Gastrocnemius medialis (tissue), 4 donors: ENCODE measurements at regions not wholly inside any gene's neighbourhood (a gene's known extent, or its start where the extent isn't known, plus 50 kb on each side); places are given as distances from the start of the nearest gene placed in this dataset.

Experiments
- ATAC-seq, 2 donors: fragments of 150-250 bp; one replicate each; pipeline ENCODE4 v1.9.1; 2016
- DNase-seq, 2 donors: peaks; one replicate each; pipeline ENCODE4 v3.0.0-alpha.2; 2019
- H3K27ac ChIP-seq, 4 donors: fragments of 200-600 bp; sonication (generic); 1 replicate in 1 of 4; 2 replicates in 3 of 4; pipeline ENCODE4 v1.5.1; 2016 to 2018; ENCODE audit warnings: mild to moderate bottlenecking in 2 of 4, moderate library complexity in 1 of 4
- H3K27me3 ChIP-seq, 3 donors: fragments of 200-600 bp; sonication (generic) in 2 of 3; 1 replicate in 1 of 3; 2 replicates in 2 of 3; pipeline versions ENCODE4 v1.5.1 to v1.6.0; 2016 to 2019; ENCODE audit warnings: mild to moderate bottlenecking in 1 of 3, moderate library complexity in 1 of 3
- H3K36me3 ChIP-seq, 2 donors: fragments of 200-600 bp; sonication (generic) in 1 of 2; one replicate each; pipeline ENCODE4 v1.5.1; 2017 to 2018
- H3K4me1 ChIP-seq, 2 donors: fragments of 200-600 bp; sonication (generic) in 1 of 2; one replicate each; pipeline ENCODE4 v1.5.1; 2016 to 2017; ENCODE audit warnings: mild to moderate bottlenecking in 2 of 2
- H3K4me3 ChIP-seq, 4 donors: fragments of 200-600 bp; sonication (generic) in 3 of 4; 1 replicate in 1 of 4; 2 replicates in 3 of 4; pipeline ENCODE4 v1.5.1; 2016 to 2019; ENCODE audit warnings: mild to moderate bottlenecking in 2 of 4
- H3K9me3 ChIP-seq, 3 donors: fragments of 200-600 bp; sonication (generic) in 2 of 3; 1 replicate in 1 of 3; 2 replicates in 2 of 3; pipeline ENCODE4 v1.5.1; 2016 to 2019
- CTCF ChIP-seq, 5 experiments: fragments of 450-650 bp in 3 of 5; fragments of 200-600 bp in 2 of 5; sonication (generic) in 2 of 5; IDR thresholded peaks in 4 of 5; conservative IDR thresholded peaks in 1 of 5; 1 replicate in 4 of 5; 2 replicates in 1 of 5; pipeline ENCODE4 v1.5.1; 2016 to 2019; ENCODE audit warnings: antibody characterized with exemption in 5 of 5, mild to moderate bottlenecking in 3 of 5, moderate library complexity in 3 of 5
- POLR2A ChIP-seq, 2 donors: fragments of 450-650 bp; IDR thresholded peaks; one replicate each; pipeline ENCODE4 v1.6.1; 2017; ENCODE audit warnings: antibody characterized with exemption in 2 of 2, mild to moderate bottlenecking in 2 of 2, moderate library complexity in 2 of 2
- in situ Hi-C, 4 donors: fragments of 200-750 bp; cut with MboI; loops; one replicate each; pipeline versions ENCODE4 v1.15.0 to v1.8.0; 2017; ENCODE audit warnings: low sequenced_read_pairs in 4 of 4
- intact Hi-C: fragments of 100-400 bp; cut with DNase I; formaldehyde crosslinking; loops from one replicate; pipeline ENCODE4 v1.15.1; 2023; ENCODE audit warnings: low total_unique reads

DNA sequence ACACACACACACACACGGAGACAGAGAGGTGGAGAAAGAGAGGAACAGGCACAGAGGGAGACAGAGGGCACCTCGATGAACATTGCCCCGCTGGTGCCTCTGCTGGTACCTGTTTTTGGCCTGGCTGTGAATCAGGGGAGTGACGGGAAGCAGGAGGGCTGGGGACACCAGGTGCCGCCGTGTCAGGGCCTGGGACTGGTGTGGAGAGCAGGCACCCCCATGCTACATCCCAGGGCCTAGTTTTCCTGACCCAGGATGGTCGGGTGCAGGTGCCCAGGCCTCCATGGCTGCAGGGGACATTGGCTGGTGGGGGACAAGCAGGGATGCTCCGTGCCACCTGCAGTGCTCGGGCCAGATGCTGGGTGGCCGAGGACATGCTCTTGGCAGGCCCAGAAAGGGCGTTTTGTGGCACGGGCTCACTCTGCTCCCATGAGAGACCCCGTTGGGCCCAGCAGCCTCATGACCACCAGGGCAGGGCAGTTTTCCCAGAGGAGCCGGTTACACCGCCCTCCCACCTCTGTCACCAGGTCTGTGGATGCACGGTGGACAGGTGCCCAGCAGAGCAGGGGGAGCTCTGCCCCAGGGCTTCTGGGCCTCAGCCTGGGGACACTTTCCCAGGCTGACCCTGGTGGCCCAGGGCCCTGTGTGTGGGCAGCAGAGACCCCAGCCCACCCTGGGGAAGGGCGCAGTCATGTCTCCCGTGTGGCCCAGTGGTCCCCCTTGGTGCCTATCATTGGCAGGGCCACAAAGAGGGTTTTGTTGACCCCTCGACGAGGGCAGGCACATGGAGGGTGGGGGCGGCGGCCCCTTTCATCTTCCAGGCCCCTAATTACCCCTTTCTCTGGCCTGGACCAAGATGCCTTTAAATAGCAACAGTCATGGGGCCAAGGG, 207.5 kb upstream of the RTL1 start:
- Histone ChIP-seq H3K4me3 (no peak overlapping the region), H3K4me1 (no peaks in the 10 kb centered on the region), H3K27me3 (no peaks in the 10 kb centered on the region), H3K36me3 (no peaks in the 10 kb centered on the region), H3K9me3 (no peaks in the 10 kb centered on the region), H3K27ac (no peak overlapping the region)
- in situ Hi-C loops (no loop called here), intact Hi-C loops (no loop called here)
- ATAC-seq, result no peak
- DNase-seq, result no peak
- no peak for TF ChIP-seq POLR2A (IDR thresholded peaks at IDR 0.05)
- TF ChIP-seq CTCF (IDR thresholded peaks at IDR 0.05 in 4 of 5, conservative IDR thresholded peaks at IDR 0.05 in 1 of 5), result no peak

DNA sequence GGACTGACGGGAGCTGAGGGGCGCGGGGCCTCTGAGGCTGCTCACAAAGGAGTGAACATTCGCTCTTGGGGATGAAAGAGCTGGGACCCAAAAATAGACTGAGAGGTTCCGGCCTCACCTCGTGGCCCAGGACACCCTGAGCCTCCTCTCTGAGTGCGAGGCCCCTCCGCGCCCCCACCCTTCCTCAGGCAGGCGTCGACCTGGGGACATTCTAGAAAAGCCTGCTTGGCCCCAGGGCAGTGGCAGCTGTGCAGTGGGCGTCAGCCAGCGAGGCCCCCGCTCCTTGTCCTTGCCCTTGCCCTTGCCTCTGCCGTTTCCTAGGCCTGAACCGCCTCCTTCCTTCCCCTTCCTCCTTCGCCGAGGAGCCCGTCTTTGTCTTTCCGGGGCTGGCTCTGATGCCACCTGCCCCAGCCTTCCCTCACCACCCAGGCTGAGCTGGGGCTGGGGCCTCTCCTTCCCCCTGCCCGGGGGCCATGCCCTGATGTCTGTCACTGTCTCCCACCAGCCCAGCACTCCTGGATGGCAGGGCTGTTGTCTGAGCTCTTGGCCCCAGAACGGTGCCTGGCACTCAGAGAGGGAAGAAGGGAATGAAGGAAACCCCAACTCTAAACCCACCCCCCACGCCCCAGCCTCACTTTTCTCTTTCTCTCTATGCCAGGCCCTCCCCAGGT, 208.2 kb upstream of the RTL1 start:
- Histone ChIP-seq H3K36me3 (no peaks in the 10 kb centered on the region), H3K27ac (no peak overlapping the region), H3K4me3 (no peak overlapping the region), H3K4me1 (no peaks in the 10 kb centered on the region), H3K9me3 (no peaks in the 10 kb centered on the region), H3K27me3 (no peaks in the 10 kb centered on the region)
- no peak for ATAC-seq
- TF ChIP-seq POLR2A (IDR thresholded peaks at IDR 0.05) (no peak), CTCF (IDR thresholded peaks at IDR 0.05 in 4 of 5, conservative IDR thresholded peaks at IDR 0.05 in 1 of 5) (no peak)
- in situ Hi-C loops (no loop called here), intact Hi-C loops (no loop called here)
- DNase-seq, result no peak

DNA sequence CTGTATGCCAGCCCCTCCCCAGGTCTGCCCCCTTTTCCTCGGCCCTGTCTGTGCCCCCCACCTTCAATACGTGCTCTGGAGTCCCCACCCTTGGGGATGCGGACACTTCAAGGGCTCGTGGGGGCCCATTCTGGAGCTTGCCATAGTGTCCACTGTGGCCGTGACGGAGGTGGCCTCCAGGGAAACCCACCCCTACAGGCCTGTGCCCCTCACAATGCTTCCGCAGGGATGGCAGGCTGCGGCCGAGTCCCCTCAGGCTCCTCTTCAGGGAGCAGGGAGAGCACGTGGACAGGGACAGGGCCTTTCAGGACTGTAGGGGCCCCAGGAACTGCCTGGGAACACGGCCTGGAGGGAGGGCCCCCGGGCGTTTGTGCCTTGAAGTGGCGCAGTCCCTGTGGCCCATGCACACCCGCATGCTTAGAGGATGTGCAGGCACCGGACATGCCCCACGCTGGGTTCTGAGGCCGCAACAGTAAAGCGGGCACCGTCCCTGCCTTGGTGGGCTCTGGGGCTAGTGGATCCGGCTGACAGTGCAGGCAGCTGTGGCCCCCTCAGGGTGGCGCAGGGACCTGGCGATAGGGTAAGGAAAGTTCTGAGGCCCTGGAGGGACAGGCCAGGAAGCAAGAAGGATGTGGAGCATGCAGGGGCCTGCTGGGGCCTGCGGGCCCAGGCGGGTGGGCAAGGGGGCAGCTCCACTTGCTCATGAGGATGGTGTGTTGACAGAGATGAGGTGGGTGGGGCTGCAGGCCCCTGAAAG, 209.0 kb upstream of the RTL1 start:
- Histone ChIP-seq H3K4me1 (no peaks in the 10 kb centered on the region), H3K27ac (no peak overlapping the region), H3K4me3 (no peak overlapping the region), H3K9me3 (no peaks in the 10 kb centered on the region), H3K36me3 (no peaks in the 10 kb centered on the region), H3K27me3 (no peaks in the 10 kb centered on the region)
- DNase-seq (no peak), ATAC-seq (no peak)
- intact Hi-C loops, result no loop called here
- in situ Hi-C loops, result no loop called here
- TF ChIP-seq POLR2A (IDR thresholded peaks at IDR 0.05) (no peak), CTCF (IDR thresholded peaks at IDR 0.05 in 4 of 5, conservative IDR thresholded peaks at IDR 0.05 in 1 of 5) (no peak)

DNA sequence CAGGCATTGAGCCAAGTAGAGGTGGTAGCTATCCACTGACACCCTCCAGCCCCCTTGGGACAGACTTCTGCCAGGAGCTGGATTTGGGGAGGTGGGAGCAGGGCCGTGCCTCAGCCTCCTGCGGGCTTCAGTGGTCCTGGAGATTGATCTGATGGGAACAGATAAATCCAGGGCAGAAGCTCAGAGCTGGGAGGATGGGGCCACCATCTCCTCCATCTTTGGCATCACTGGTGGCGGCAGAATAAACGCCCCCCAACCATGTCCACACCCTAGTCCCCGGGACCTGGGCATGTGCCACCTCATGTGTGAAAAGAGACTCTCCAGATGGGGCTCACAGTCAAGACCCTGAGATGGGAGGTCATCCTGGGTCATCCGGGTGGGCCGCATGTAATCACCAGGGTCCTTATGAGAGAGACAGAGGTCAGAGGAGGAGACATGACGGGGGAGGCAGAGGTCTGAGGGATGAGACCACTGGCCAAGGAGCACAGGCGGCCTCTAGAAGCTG, 209.6 kb upstream of the RTL1 start:
- no peak overlapping the region for H3K4me3 ChIP-seq
- no peaks in the 10 kb centered on the region for H3K4me1 ChIP-seq
- no peaks in the 10 kb centered on the region for H3K27me3 ChIP-seq
- H3K9me3 ChIP-seq, result no peaks in the 10 kb centered on the region
- no peak overlapping the region for H3K27ac ChIP-seq
- TF ChIP-seq CTCF (IDR thresholded peaks at IDR 0.05 in 4 of 5, conservative IDR thresholded peaks at IDR 0.05 in 1 of 5) (no peak), POLR2A (IDR thresholded peaks at IDR 0.05) (no peak)
- ATAC-seq, result no peak
- in situ Hi-C loops, result no loop called here
- no peak for DNase-seq
- H3K36me3 ChIP-seq, result no peaks in the 10 kb centered on the region
- intact Hi-C loops, result no loop called here
